Fibroblast of mammary gland (primary cell): ENCODE measurements at regions not wholly inside any gene's neighbourhood (a gene's known extent, or its start where the extent isn't known, plus 50 kb on each side); places are given as distances from the start of the nearest gene placed in this dataset.

Source experiments
- DNase-seq: peaks from one replicate; pipeline ENCODE4 v3.0.0-alpha.2; 2010; ENCODE audit warnings: low read depth
- H3K4me3 ChIP-seq: 2 replicates; pipeline ENCODE4 v1.5.1; 2011; ENCODE audit warnings: low read depth, mild to moderate bottlenecking, low read length, moderate library complexity; ENCODE audit not compliant: control insufficient read depth
- TF ChIP-seq, protein P1 (sequence below): conservative IDR thresholded peaks from 2 replicates; pipeline ENCODE4 v1.5.1; 2011; ENCODE audit warnings: low read depth, low read length, inconsistent platforms; ENCODE audit not compliant: control insufficient read depth, insufficient read depth

DNA sequence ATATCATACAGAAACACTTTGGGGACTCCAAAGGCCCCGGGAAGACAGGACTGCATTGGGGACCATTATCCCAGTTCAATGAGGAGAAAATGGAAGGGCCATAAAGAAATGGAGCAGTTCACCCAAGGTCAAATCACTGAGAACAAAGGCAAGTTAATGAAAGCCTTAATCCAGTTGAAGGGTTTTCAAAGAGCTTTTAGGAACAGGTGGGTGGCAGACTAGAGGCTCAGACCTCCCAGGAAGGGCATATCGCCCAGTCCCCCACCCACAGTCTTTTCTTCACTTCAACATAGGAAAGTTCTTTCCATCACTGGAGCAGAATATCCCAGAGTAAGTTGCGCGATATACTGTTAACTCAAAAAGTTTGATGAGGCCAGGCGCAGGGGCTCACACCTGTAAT lies 136.1 kb upstream of the CCND2 start:
- TF ChIP-seq, protein P1, sequence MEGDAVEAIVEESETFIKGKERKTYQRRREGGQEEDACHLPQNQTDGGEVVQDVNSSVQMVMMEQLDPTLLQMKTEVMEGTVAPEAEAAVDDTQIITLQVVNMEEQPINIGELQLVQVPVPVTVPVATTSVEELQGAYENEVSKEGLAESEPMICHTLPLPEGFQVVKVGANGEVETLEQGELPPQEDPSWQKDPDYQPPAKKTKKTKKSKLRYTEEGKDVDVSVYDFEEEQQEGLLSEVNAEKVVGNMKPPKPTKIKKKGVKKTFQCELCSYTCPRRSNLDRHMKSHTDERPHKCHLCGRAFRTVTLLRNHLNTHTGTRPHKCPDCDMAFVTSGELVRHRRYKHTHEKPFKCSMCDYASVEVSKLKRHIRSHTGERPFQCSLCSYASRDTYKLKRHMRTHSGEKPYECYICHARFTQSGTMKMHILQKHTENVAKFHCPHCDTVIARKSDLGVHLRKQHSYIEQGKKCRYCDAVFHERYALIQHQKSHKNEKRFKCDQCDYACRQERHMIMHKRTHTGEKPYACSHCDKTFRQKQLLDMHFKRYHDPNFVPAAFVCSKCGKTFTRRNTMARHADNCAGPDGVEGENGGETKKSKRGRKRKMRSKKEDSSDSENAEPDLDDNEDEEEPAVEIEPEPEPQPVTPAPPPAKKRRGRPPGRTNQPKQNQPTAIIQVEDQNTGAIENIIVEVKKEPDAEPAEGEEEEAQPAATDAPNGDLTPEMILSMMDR = no peak
- DNase-seq = no peak

DNA sequence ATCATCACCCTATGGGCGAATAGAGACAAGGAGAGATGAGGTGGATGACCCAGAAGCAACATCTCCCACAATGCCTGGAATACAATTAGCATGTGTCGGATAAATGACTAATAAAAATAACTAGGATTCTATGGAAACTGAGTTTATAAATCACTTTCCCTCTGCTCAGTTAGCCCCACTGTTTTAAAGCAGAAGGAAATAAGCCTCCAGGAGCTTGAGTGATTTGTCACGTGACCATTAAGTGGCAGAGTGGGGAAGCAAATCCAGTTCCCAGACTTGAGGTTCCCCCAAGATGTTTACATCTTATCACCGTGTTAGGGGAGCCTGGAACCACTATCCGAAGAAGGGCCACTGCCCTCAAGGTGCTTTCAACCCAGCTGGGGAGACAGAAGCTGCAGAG lies 136.5 kb upstream of the CCND2 start:
- TF ChIP-seq, protein P1 = no peak
- no peak overlapping the region for H3K4me3 ChIP-seq
- no peak for DNase-seq

More for the DNA sequence above, 136.1 kb upstream of the CCND2 start:
- no peak overlapping the region for H3K4me3 ChIP-seq

DNA sequence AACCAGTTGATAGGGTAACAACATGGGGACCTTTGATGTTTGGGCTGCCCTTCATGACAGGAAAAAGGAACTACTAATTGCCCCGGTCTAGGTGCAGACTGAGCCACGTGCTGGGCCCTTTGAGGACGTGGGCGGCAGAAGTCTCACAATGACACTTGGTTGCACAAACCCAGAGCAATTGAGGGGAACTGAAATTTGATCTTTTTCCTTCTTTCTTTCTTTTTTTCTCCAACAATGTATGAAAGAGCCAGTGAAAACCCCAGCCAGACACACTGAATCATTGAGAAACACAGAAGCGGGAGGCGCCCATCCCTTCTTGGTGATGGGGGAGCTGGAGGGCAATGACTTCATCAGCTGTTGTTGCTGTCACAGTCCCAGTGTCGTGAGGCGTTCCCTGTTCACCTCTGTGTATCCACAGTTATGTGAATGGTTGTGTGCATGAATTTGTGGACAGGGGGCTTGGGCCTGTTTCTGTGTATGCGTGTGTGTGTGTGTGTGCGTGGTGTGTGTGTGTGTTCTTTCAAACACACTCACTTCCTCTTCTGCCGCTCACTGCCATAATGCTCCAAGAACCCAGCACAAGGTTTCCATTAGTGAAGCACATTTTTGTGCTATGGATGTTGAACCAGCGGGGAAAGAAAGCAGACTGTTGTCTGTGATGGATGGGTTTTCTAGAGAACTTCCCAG lies 137.5 kb upstream of the CCND2 start:
- DNase-seq = peak; percentile 48
- H3K4me3 ChIP-seq = no peak overlapping the region
- TF ChIP-seq, protein P1 = no peak

DNA sequence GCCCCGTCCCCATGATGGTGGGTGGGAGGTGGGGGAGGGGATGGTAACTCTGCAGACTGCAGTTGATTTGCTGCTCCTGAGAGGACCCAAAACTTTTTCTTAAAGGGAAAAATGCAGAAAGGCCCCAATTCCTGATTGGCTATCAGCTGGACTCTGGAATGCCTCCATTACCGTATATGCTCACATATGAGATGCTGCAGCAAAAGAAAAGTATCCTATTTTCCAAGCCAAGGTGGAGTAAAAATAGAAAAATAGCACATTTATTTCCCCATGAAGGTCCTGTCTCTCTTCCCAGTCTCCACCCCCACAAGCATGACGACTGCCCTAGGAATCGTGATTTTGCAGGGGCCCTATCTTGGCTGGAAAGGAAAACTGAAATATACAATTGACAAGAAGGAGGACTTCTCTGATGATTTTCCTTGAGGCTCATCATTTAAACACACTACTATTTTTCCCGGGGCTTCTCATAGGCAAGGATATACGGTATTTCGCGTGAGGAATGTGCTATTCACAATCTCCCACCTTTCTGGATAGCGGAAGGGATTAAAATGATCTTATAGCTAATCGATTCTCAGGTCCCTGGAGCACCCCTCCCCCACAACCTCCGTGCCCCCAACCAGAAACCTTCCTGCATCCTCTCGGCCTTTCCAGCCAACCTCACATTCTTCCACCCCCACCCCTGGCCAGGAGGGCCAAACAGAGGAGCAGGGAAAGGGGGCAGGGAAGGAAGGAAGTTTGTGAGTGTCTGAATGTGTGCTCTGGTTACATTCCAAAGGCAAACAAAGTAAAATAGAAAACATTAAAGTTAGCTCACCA lies 138.9 kb upstream of the CCND2 start:
- TF ChIP-seq, protein P1 = no peak
- no peak for DNase-seq
- H3K4me3 ChIP-seq = no peak overlapping the region

DNA sequence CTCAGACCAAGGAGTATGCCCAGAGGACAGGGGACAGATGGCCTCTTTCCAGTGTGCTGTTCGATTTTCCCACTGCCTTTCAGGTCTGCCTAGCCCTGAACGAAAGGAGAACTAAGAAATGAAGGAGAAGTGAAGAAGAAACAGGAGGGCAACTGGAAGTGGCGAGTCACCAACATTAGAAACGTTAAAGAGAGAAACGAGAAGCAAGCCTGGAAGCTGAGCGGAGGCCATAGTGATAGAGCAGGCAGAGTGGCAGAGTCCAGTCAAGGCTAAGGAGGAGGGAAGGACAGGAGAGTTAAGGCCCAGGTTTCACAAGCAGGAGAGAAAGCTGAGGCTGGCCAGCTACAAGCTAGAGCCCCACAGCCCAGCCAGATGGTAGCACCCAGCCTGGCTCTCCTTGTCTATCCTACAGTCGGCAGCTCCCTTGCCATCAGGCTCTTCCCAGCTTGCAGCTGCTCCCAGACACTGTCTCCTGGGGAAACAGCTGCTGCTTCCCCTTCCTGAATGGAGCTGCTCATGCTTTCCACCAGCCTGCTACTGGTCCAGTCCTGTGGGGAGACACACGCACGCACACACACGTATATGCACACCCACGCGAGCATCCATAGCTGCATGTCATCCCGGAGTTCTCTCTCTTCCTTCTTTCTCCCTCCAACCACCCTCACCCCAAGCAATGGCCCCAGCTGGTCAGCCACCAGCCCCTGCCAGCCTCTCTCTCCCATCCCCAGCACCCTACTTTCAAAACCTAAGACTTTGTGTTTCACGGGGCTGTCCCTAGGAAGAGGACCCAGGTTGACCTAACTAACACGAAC lies 139.7 kb upstream of the CCND2 start:
- no peak overlapping the region for H3K4me3 ChIP-seq
- DNase-seq = no peak
- TF ChIP-seq, protein P1 = no peak

DNA sequence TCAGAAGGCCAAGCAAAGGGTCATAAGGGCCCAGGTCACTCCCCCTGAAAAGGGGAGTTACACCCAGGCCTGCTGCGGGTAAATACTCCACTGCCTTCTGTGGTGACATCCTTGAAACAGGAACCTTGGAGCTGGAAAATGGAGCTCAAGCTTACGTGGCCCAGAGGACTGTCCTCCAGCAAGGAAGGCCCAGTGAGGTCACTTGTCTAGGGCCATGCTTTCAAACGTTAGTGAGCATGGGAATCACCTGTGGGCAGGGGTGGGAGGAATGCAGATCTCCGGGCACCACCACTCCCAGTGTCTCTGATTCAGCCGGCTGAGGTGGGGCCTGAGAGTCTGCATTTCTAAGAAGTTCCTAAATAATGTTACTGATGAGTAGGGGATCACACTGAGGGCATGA lies 140.5 kb upstream of the CCND2 start:
- DNase-seq = no peak
- H3K4me3 ChIP-seq = no peak overlapping the region
- TF ChIP-seq, protein P1 = no peak
